Stomach (tissue), 8 donors: ENCODE measurements at regions not wholly inside any gene's neighbourhood (a gene's known extent, or its start where the extent isn't known, plus 50 kb on each side); places are given as distances from the start of the nearest gene placed in this dataset.

Experiments used
- DNase-seq, 2 donors: peaks; one replicate each; pipeline versions ENCODE4 v3.0.0 to v3.0.0-alpha.2; 2013 to 2019
- H3K27ac ChIP-seq, 5 donors: fragments of 200-600 bp in 4 of 5; sonication (generic) in 4 of 5; one replicate each; pipeline ENCODE4 v1.5.1; 2013 to 2019; ENCODE audit warnings: mild to moderate bottlenecking in 1 of 5, moderate library complexity in 1 of 5
- H3K27me3 ChIP-seq, 3 donors: fragments of 200-600 bp; sonication (generic); one replicate each; pipeline ENCODE4 v1.5.1; 2017 to 2019; ENCODE audit warnings: mixed run types in 1 of 3
- H3K36me3 ChIP-seq, 4 donors: fragments of 200-600 bp; sonication (generic); 1 replicate in 3 of 4; 2 replicates in 1 of 4; pipeline ENCODE4 v1.5.1; 2016 to 2019
- H3K4me1 ChIP-seq, 4 donors: fragments of 200-600 bp; sonication (generic); one replicate each; pipeline ENCODE4 v1.5.1; 2016 to 2019
- H3K4me3 ChIP-seq, 4 donors: fragments of 200-600 bp; sonication (generic) in 3 of 4; one replicate each; pipeline ENCODE4 v1.5.1; 2016 to 2019; ENCODE audit warnings: mild to moderate bottlenecking in 1 of 4
- H3K9me3 ChIP-seq, 4 donors: fragments of 200-600 bp; sonication (generic); one replicate each; pipeline ENCODE4 v1.5.1; 2016 to 2019
- CTCF ChIP-seq, 7 experiments: fragments of 450-650 bp in 4 of 7; fragments of 200-600 bp in 3 of 7; sonication (generic) in 3 of 7; IDR thresholded peaks; one replicate each; pipeline ENCODE4 v1.5.1; 2016 to 2019; ENCODE audit warnings: antibody characterized with exemption in 7 of 7, control low read depth in 2 of 7, mild to moderate bottlenecking in 1 of 7
- EP300 ChIP-seq: sonication (generic); formaldehyde crosslinking; IDR thresholded peaks from one replicate; pipeline ENCODE4 v1.6.1; 2017; ENCODE audit warnings: antibody characterized with exemption
- POLR2A ChIP-seq, 4 donors: fragments of 450-650 bp; IDR thresholded peaks; one replicate each; pipeline ENCODE4 v1.6.1; 2016; ENCODE audit warnings: antibody characterized with exemption in 4 of 4, control low read depth in 2 of 4, mild to moderate bottlenecking in 1 of 4, moderate library complexity in 1 of 4
- POLR2AphosphoS5 ChIP-seq, 3 donors: sonication (generic); formaldehyde crosslinking; IDR thresholded peaks; one replicate each; pipeline ENCODE4 v1.6.1; 2016; ENCODE audit warnings: antibody characterized with exemption in 3 of 3
- WGBS, 5 donors: extraction: QIAGEN DNeasy Blood & Tissue Kit in 3 of 5; methylation state at CpG; one replicate each; pipeline versions ENCODE4 v1.1.5 to v1.1.7; 2013 to 2018; 5-methylcytosine and 5-hydroxymethylcytosine counted together
- intact Hi-C: fragments of 100-400 bp; cut with DNase I; formaldehyde crosslinking; loops from one replicate; pipeline ENCODE4 v1.15.1; 2023; ENCODE audit warnings: low total_unique reads
- donor health status: healthy with polysubstance abuse.
- donor health status: Bipolar disorder and iron deficiency.
- donor health status: healthy.

- Histone ChIP-seq H3K4me1 (no peaks in the 10 kb centered on the region), H3K9me3 (no peaks in the 10 kb centered on the region), H3K27me3 (no peaks in the 10 kb centered on the region), H3K27ac (no peak overlapping the region), H3K36me3 (no peaks in the 10 kb centered on the region), H3K4me3 (no peak overlapping the region)
- DNase-seq = no peak
- TF ChIP-seq CTCF (IDR thresholded peaks at IDR 0.05) = no peak
- TF ChIP-seq EP300 = no peak
- TF ChIP-seq POLR2AphosphoS5 (IDR thresholded peaks at IDR 0.05) = no peak
- intact Hi-C loops = no loop called here
- WGBS, 5 donors = 69 to 93% (median 84%) methylated on average over 1 of the region's 1 CpG
Measured at GRCh38 chr2:56104962-56105361, 78.8 kb upstream of the CCDC85A start.

DNA sequence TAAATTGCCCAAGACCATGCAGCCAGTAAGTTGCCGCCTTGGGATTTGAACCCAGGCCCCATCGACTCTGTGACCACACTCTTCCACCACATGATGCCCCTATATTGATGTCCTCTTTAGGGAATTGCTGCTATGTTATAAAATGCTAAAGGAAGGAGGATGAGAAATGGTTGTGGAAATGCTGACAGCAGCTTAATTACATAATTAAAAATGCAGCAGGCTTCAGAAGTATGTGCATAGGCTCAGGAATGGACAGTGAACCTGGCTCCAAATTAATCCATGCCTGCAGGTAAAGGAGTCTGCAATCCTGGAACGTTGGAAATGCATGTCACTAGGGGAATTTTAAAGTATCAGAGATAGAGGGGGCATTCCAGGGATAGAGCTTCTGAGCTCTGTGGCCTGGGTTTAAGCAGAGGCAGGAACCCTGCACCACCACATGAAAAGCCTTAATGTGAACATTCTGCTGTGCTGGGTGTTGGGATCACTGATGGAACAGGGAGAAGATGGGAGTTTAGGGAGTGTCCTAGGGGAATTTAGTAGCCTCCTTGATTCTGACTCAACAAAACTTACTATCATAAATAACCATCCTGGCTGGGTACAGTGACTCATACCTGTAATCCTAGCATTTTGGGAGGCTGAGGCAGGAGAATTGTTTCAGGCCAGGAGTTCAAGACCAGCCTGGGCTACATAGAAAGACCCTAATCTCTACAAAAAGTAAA is 76.1 kb upstream of the CCDC85A start:
- Histone ChIP-seq H3K4me1 (no peaks in the 10 kb centered on the region), H3K27me3 (no peaks in the 10 kb centered on the region), H3K27ac (no peak overlapping the region), H3K36me3 (no peaks in the 10 kb centered on the region), H3K4me3 (no peak overlapping the region), H3K9me3 (no peaks in the 10 kb centered on the region)
- no peak for DNase-seq
- intact Hi-C loops = no loop called here
- TF ChIP-seq POLR2AphosphoS5 (IDR thresholded peaks at IDR 0.05) (no peak), EP300 (no peak), POLR2A (IDR thresholded peaks at IDR 0.05) (no peak), CTCF (IDR thresholded peaks at IDR 0.05) (no peak)
- WGBS, 5 donors = 62 to 71% (median 64%) methylated on average over 3 of the region's 3 CpGs

- no peaks in the 10 kb centered on the region for H3K36me3 ChIP-seq
- no peaks in the 10 kb centered on the region for H3K27me3 ChIP-seq
- no peak overlapping the region for H3K27ac ChIP-seq
- H3K9me3 ChIP-seq = no peaks in the 10 kb centered on the region
- WGBS, 5 donors = 35 to 81% (median 44%) methylated on average over 2 of the region's 2 CpGs
- intact Hi-C loops = no loop called here
- H3K4me3 ChIP-seq = no peak overlapping the region
- no peaks in the 10 kb centered on the region for H3K4me1 ChIP-seq
- no peak for DNase-seq
- TF ChIP-seq POLR2AphosphoS5 (IDR thresholded peaks at IDR 0.05) = no peak
- no peak for TF ChIP-seq POLR2A (IDR thresholded peaks at IDR 0.05)
- no peak for TF ChIP-seq EP300
- TF ChIP-seq CTCF (IDR thresholded peaks at IDR 0.05) = no peak
Measured at GRCh38 chr2:56108806-56109205, 75.0 kb upstream of the CCDC85A start.

- no peak overlapping the region for H3K27ac ChIP-seq
- H3K9me3 ChIP-seq = no peaks in the 10 kb centered on the region
- H3K4me3 ChIP-seq = no peak overlapping the region
- H3K27me3 ChIP-seq = no peaks in the 10 kb centered on the region
- H3K36me3 ChIP-seq = no peaks in the 10 kb centered on the region
- DNase-seq = no peak
- intact Hi-C loops = no loop called here
- TF ChIP-seq POLR2A (IDR thresholded peaks at IDR 0.05) (no peak), CTCF (IDR thresholded peaks at IDR 0.05) (no peak), POLR2AphosphoS5 (IDR thresholded peaks at IDR 0.05) (no peak), EP300 (no peak)
- H3K4me1 ChIP-seq = no peaks in the 10 kb centered on the region
Measured at GRCh38 chr2:56109994-56110393, 73.8 kb upstream of the CCDC85A start.
